Loucy (cell line): ENCODE measurements at regions not wholly inside any gene's neighbourhood (a gene's known extent, or its start where the extent isn't known, plus 50 kb on each side); places are given as distances from the start of the nearest gene placed in this dataset.

Experiments used
- H2AFZ ChIP-seq: fragments of 200-600 bp; sonication (generic); 2 replicates; pipeline ENCODE4 v1.6.0; 2016; ENCODE audit warnings: antibody characterized with exemption, mild to moderate bottlenecking, low read length, moderate library complexity
- H3F3A ChIP-seq: fragments of 200-600 bp; 2 replicates; pipeline ENCODE4 v1.6.0; 2016; ENCODE audit warnings: antibody characterized with exemption, low read depth, mild to moderate bottlenecking
- H3K27me3 ChIP-seq: fragments of 200-600 bp; sonication (generic); 2 replicates; pipeline ENCODE4 v1.6.1; 2014; ENCODE audit warnings: low read length, mild to moderate bottlenecking; ENCODE audit not compliant: insufficient read depth, poor library complexity, severe bottlenecking
- H3K36me3 ChIP-seq: fragments of 200-600 bp; sonication (generic); 2 replicates; pipeline ENCODE4 v1.6.1; 2016; ENCODE audit warnings: low read length; ENCODE audit not compliant: insufficient read depth
- H3K4me1 ChIP-seq: fragments of 200-600 bp; sonication (generic); 2 replicates; pipeline ENCODE4 v1.5.1; 2014; ENCODE audit warnings: low read length, mild to moderate bottlenecking; ENCODE audit not compliant: insufficient read depth, poor library complexity, severe bottlenecking
- H3K4me2 ChIP-seq: fragments of 200-600 bp; sonication (generic); 2 replicates; pipeline ENCODE4 v1.6.0; 2014; ENCODE audit warnings: antibody characterized with exemption, low read length, low read depth, mild to moderate bottlenecking; ENCODE audit not compliant: poor library complexity, severe bottlenecking
- H3K4me3 ChIP-seq: fragments of 200-600 bp; sonication (generic); 2 replicates; pipeline ENCODE4 v1.5.1; 2014; ENCODE audit warnings: low read length, mild to moderate bottlenecking, mixed read lengths; ENCODE audit not compliant: poor library complexity, severe bottlenecking
- H3K79me2 ChIP-seq: fragments of 200-600 bp; sonication (generic); 2 replicates; pipeline ENCODE4 v1.6.1; 2014; ENCODE audit warnings: low read length; ENCODE audit not compliant: insufficient read depth
- H3K9ac ChIP-seq: fragments of 200-600 bp; sonication (generic); 2 replicates; pipeline ENCODE4 v1.6.0; 2014; ENCODE audit warnings: mild to moderate bottlenecking, low read depth, low read length, moderate library complexity; ENCODE audit not compliant: poor library complexity, severe bottlenecking
- H3K9me2 ChIP-seq: fragments of 200-600 bp; sonication (generic); replicated peaks from 2 replicates; pipeline ENCODE4 v1.6.1; 2016; ENCODE audit warnings: low read depth, low read length, mixed read lengths
- H3K9me3 ChIP-seq: fragments of 200-600 bp; sonication (generic); 2 replicates; pipeline ENCODE4 v1.6.1; 2014; ENCODE audit warnings: mild to moderate bottlenecking, antibody characterized with exemption, low read length, low read depth; ENCODE audit not compliant: insufficient read depth
- H4K20me1 ChIP-seq: fragments of 200-600 bp; sonication (generic); 2 replicates; pipeline ENCODE4 v1.6.0; 2014; ENCODE audit warnings: antibody characterized with exemption, low read length, mild to moderate bottlenecking; ENCODE audit not compliant: insufficient read depth, poor library complexity, severe bottlenecking
- CTCF ChIP-seq: fragments of 200-600 bp; sonication (generic); conservative IDR thresholded peaks from 2 replicates; pipeline ENCODE4 v1.5.1; 2014; ENCODE audit warnings: mild to moderate bottlenecking, antibody characterized with exemption, low read length
- EZH2phosphoT487 ChIP-seq: fragments of 200-600 bp; IDR thresholded peaks from 2 replicates; pipeline ENCODE4 v1.6.1; 2018; ENCODE audit warnings: antibody characterized with exemption, mild to moderate bottlenecking, moderate library complexity, borderline replicate concordance

DNA sequence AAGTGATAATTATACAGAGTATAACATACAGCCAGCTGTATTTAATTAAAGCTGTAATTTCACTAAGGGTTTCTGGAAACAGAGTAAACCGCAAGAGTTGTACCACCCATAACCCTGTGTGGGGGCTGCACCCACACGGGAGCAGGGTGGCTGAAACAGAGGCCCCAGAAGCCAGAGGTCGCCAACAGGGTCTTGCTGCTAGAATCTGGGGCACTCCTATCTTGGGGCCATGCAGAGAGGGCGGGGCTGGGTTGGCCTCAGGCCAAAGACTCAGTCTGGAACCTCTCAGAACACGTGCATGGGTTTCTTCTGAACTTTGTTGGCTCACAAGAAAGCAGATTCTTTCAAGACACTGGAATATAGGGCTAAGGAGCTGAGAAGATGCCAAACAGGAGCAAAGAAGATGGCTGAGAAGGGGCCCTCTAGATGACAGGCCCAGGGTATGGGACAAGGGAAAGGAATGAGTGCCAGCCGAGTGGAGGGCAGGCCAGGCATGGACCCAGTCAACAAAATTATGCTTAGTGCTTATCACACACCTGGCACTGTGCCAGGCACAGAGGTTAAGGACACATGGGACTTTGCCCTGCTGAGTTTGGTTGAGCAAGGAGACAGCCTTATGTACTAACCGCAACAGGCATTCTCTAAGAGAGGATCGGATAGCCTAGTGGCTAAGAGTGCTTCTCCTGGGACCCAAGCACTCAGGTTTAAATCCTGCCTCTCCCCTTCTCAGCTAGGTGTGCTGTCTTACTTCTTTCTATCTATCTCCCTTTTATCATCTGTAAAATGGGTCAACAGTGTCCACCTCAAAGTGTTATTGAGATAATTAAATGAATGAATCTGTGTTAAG, 96.6 kb upstream of the FOXP4 start:
- no peak overlapping the region for H3K4me2 ChIP-seq
- TF ChIP-seq CTCF: no peak
- no peak for TF ChIP-seq EZH2phosphoT487
- no peaks in the 10 kb centered on the region for H3F3A ChIP-seq
- no peaks in the 10 kb centered on the region for H3K79me2 ChIP-seq
- H3K9me2 ChIP-seq: no peaks in the 10 kb centered on the region
- no peak overlapping the region for H3K4me3 ChIP-seq
- no peak overlapping the region for H3K9ac ChIP-seq
- H2AFZ ChIP-seq: no peak overlapping the region
- no peaks in the 10 kb centered on the region for H3K27me3 ChIP-seq
- H3K9me3 ChIP-seq: no peaks in the 10 kb centered on the region
- no peaks in the 10 kb centered on the region for H3K4me1 ChIP-seq
- H4K20me1 ChIP-seq: no peaks in the 10 kb centered on the region
- no peaks in the 10 kb centered on the region for H3K36me3 ChIP-seq

DNA sequence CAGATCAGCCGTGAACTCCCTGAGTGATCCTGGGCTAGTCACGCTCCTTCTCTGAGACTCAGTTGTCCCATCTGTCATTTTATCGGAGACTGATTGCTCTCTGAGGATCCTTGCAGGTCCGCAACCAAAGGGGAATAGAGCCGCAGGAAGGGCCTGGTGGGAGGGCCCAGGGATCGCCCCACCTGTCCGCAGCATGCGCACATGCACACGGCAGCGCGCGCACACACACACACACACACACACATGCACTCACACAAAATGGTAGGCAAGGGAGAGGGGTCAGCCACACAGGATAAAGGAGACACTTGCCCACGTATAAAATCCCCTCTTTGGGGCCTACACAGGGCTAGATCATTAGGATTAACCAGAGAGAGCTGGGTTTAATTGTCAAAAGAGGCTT, 95.6 kb upstream of the FOXP4 start:
- Histone ChIP-seq H3K9me2 (no peaks in the 10 kb centered on the region), H3K79me2 (no peaks in the 10 kb centered on the region), H3K4me1 (no peaks in the 10 kb centered on the region), H3K4me2 (no peak overlapping the region), H3K27me3 (no peaks in the 10 kb centered on the region), H3K9me3 (no peaks in the 10 kb centered on the region), H4K20me1 (no peaks in the 10 kb centered on the region), H3F3A (no peaks in the 10 kb centered on the region), H3K9ac (no peak overlapping the region), H2AFZ (no peak overlapping the region), H3K4me3 (no peak overlapping the region), H3K36me3 (no peaks in the 10 kb centered on the region)
- TF ChIP-seq CTCF (no peak), EZH2phosphoT487 (no peak)

DNA sequence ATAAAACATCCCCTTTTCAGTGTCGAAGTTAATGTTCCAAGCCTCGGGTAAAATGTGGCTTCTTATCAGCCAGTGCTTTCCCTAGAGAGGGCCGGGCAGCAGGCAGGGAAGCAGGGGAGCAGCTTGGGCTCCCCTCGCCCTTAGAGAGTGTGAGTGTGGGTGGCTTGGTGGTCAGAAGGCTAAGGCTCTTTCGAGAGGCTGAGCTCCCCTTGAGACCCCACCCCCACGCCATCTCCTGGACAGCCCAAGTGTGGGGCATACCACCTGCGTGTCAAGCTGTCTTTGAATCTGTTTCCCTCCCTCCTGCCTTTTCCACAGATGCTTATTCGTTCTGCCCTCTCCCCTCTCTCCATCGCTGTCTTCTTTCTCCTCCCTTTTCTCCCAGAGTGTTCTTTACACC, 95.1 kb upstream of the FOXP4 start:
- H3K9me2 ChIP-seq: no peaks in the 10 kb centered on the region
- H3K9me3 ChIP-seq: no peaks in the 10 kb centered on the region
- H3K9ac ChIP-seq: no peak overlapping the region
- no peak overlapping the region for H2AFZ ChIP-seq
- H3K27me3 ChIP-seq: no peaks in the 10 kb centered on the region
- H3K79me2 ChIP-seq: no peaks in the 10 kb centered on the region
- H3K4me2 ChIP-seq: no peak overlapping the region
- no peaks in the 10 kb centered on the region for H4K20me1 ChIP-seq
- no peaks in the 10 kb centered on the region for H3K36me3 ChIP-seq
- peaks cover 1% of the 10 kb centered on the region for H3K4me1 ChIP-seq
- H3K4me3 ChIP-seq: no peak overlapping the region
- no peaks in the 10 kb centered on the region for H3F3A ChIP-seq
- TF ChIP-seq EZH2phosphoT487: no peak

- H3F3A ChIP-seq: no peaks in the 10 kb centered on the region
- no peaks in the 10 kb centered on the region for H3K27me3 ChIP-seq
- H3K4me1 ChIP-seq: peaks cover 7% of the 10 kb centered on the region
- H3K4me2 ChIP-seq: no peak overlapping the region
- no peak overlapping the region for H3K4me3 ChIP-seq
- H3K36me3 ChIP-seq: no peaks in the 10 kb centered on the region
- H3K9me2 ChIP-seq: no peaks in the 10 kb centered on the region
- TF ChIP-seq EZH2phosphoT487 (no peak), CTCF (no peak)
- H4K20me1 ChIP-seq: no peaks in the 10 kb centered on the region
- no peak overlapping the region for H3K9ac ChIP-seq
- H2AFZ ChIP-seq: no peak overlapping the region
- no peaks in the 10 kb centered on the region for H3K9me3 ChIP-seq
- no peaks in the 10 kb centered on the region for H3K79me2 ChIP-seq
These were observed 94.5 kb upstream of the FOXP4 start for GRCh38 chr6:41451515-41452163.
